Colon (tissue), 2 donors: ENCODE measurements at regions not wholly inside any gene's neighbourhood (a gene's known extent, or its start where the extent isn't known, plus 50 kb on each side); places are given as distances from the start of the nearest gene placed in this dataset.

Source experiments
- FAIRE-seq: peaks from 2 replicates; lab custom pipeline; 2012; peaks lifted over from hg19 to GRCh38; lab: Jason Lieb, UNC
- donor health status: control.
- donor health status: control.

DNA sequence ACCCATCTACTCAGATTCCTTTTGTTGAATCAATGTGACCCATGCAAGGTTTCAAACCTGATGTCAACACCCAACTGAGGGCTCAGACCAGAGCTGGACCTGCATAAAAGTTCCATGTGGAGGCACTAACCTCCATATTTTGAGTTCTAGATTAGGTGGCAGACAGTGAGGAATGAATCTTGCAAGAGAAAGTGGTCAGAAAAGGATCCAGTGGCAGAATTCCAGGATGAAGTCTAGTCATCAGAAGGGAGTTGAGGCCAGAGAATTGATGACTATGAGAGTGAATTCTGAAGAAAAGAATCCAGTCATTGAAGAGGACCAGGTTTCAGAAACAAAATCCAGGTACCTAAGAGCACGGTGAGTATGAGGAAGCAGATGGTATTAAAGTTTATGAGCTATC is 205.1 kb upstream of the RGMB start:
- FAIRE-seq = no peak

DNA sequence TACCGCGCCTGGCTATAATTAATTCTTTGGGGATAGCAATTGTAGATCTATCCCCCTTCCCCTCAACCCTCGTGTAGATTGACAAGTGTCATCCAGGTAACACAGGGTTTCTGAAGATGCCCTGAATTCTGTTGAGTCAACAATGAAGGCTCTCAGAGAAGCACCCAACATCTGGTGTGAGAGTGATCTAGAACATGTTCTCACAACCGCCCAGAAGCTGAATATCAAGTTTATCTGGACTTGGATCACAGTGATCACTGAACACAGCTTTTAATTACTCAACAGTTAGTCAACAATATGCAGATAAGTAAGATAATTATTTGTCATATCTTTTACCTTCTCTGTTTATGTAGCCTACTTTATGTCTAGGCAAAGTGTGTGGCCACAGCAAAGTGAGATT is 204.2 kb upstream of the RGMB start:
- FAIRE-seq = no peak

DNA sequence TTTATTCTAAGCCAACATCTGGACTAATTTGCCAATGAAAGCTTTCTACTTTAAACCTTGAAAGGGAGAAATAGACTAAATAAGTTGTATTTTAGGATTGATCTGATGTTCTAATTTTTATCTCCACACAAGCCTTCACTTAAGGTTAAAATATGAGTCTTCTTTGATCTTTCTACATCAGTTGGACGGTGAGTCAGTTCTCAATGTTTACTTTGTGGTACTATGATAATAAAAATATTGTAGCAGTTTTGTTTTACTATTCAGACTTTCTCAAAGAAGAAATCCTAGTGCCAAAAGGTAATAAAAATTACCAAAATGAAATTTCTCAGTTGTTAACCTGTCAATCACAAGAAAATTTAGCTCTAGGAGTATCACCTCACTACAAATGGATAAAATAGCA is 203.5 kb upstream of the RGMB start:
- no peak for FAIRE-seq

DNA sequence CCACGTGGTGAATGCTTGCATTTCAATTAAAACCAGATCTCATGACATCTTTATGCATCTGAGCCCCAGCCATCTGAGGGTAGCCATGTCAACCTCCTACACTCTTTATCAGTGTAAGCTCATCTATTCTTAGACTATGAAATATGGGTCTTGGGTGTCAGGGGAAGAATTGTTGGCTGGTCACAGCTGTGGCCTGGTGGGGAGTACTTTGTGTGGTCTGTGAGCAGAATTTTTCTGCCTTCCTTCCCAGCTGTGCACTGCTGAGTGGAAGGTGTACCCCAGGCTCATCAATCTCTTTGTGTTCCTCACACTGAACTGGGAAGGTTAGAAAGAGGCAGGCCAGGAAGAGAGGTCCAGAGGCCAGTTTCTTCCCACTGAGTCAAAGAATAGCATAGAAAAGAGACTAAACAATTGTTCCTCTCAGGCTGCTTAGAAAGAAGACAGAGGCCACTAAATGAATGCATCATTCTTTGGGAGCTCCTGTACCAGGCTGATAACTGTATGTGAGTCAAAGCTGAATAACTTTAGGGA is 202.7 kb upstream of the RGMB start:
- FAIRE-seq = no peak

DNA sequence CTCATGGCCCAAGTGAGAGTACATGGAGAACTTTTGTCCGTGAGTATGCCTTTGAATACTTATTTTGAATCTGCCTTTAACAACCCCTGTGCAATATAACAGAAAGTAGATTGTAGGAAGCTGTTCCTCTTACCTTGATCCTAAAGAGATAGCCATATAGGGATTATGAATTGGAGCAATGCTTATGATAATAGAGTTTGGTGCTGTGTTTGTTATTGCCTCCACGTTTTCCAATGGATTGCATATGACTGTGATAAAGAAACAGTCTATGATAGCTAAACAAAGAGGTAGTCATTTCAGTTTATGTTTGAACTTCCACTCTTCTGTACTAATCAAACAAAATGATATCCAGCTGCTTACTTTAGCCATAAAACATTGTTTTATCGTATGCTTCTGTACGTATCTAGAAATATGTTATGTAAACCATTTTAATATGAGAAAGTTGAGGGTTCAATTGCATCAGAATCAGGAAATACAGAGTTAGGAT is 199.6 kb upstream of the RGMB start:
- no peak for FAIRE-seq

DNA sequence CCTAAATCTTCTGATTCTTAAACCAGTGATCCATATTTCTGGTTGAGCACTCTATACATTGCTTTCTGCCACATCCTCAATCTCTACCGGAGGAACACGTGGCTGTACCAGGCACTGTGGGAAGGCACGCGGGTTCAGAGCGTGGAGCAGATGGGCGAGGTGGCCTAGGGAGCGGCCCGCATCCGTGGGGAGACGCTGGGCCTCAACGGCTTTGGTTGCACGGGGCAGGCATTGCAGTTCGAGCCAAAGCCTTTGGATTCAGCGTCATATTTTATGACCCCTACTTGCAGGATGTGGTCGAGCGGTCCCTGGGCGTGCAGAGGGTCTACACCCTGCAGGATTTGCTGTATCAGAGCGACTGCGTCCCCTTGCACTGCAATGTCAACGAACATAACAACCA is 197.2 kb upstream of the RGMB start:
- FAIRE-seq = no peak

DNA sequence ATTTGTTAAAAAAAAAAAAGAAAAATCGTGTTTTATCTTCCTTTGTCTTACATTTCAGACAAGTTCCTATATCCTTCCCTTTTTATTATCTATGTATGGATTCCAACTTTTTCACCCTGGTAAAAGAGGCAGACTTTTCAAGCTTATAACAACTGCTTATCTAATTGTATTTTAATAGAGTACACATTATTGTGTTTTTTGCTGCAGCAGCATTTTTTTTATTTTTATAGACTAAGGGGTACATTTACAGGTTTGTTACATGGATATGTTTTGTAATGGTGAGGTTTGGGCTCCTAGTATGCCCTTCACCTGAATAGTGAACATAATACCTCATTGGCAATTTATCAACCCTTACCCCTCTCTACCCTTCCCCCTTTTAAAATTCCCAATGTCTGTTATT is 195.0 kb upstream of the RGMB start:
- FAIRE-seq = no peak

DNA sequence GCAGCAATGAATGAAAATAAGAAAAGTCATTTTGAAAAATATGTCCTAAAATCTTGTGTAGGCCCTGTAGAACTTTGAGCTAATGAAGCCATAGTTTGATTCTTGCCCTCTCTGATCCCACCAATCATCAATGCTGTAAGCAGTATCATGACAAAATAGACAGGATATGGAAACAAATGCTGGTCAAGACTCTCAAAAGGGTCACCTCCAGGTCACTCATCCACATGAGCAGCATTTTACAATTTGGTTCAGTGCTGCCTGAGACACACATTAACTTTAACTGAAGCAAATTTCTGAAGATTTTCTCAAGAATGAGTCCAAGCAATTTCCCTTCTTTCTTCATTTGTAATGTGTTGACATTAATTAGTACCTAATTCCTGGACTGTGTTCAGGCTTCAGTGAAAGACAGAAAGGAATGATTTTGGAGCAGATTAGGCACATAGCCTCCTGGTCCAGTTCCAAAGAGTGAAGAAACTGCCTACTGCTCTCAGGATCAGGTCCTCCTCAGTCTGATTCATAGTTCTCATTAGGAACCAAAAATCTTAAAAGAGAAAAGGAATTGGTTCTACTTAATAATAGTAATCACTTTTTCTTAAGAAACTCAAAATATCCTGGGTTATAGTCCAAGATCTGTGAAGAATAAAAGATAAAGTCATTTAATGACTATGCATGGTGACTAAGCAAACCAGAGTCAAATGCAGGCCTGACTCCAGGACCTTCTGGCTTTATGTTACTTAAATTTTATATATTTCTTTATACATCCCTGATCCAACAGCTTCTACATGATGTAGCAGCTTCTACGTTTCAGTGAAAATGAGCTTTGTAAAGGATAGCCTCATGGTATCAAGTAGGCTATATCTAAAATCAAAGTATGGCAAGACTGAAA is 192.1 kb upstream of the RGMB start:
- no peak for FAIRE-seq

DNA sequence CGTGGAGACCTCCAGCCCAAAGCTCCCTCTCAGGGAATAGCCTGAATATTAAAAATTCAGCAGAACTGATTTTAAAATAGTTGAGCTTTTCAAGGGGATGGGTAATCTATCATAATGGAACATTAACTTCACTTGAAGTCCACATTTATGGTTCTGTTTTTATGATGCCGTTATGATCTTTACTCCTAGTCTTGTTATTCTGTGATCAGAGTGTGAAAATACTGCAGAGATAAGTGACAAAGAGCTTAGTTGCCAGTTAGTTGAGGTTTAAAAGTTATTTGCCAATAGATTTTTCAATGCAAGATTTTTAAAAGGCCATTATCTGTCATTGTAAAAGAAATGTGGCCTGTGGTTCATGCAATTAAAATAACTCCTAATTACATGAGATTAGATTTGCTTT is 189.9 kb upstream of the RGMB start:
- FAIRE-seq = no peak

DNA sequence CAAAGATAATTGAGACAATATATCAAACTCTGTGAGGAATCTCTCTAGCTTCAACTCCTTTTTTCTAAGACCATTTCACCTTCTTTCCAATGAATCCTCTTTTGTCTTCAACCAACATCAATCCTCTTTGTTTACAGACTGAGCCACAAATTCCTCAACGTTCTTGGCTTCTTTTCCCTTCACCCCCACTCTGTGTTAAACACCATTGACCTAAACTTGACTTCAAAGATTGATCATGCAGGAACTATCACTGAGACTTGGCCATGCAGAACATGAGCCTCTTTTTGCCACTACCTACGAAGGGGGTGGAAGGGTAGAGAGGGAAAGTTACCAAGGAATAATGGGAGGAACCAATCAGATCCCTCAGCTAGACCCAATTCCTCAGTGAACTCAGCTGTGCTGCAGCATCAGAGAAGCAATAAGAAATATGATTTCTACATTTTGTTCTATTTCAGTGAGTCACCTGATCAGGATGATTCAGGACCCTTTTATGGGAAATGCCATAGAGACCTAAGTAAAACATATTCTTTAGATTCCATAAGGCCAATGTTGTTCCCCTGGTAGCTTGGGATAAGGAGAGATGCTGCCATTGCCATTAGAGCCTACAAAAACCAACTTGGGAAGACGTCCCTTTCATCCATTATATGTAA is 187.7 kb upstream of the RGMB start:
- FAIRE-seq = no peak

DNA sequence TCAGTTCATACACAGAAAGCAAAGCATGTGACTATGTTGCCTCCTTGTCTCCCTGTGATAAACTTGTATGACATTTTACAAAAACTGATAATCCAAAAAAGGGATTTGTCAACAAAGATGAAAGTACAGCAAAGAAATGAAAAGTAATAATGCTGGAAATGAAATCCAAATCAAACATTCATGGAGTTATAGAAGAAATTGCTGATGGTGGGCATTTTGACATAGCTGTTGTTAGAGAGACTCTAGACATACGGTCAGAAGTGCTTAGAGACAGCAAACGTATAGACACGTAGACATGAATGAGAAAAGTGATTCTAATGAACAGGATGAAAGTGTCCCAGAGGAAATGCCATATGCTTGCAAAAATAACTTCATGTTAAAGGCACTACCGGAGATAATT is 186.9 kb upstream of the RGMB start:
- no peak for FAIRE-seq

DNA sequence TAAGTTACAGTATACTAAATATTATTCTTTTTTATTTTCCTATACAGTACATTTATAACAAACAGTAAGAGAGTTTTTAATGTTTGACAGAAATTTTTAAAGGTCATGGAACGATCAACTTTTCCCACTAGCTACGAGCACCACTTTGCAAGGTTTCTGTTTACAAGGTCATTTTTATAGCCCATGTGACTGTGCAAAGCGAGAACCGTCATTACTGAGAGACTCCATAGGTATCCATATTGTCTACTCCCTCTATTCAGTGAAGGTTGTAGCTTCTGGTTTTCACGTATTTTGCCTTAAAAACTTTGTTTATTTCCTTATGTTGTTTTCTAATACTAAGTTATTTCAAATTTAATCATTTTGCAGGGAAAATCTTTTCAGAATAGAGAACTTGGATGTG is 186.3 kb upstream of the RGMB start:
- no peak for FAIRE-seq

DNA sequence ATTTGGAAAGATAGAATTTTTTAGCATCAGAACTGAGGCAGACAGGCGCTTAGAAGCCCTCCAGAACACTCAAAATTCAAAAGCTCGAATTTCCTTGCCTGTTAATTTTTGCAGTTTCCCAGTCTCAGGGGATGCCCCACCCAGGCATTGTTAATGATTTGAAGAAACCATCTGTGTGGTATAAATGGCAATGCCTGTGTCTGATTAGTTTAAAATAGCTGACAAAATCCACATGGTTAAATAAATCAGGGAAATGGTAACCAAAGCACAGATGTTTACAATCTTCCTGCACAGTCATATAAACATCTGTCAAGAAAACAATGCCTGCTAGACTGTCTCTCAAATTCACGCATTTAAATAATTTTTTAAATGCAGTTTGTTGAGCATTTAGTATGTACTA is 185.2 kb upstream of the RGMB start:
- no peak for FAIRE-seq

DNA sequence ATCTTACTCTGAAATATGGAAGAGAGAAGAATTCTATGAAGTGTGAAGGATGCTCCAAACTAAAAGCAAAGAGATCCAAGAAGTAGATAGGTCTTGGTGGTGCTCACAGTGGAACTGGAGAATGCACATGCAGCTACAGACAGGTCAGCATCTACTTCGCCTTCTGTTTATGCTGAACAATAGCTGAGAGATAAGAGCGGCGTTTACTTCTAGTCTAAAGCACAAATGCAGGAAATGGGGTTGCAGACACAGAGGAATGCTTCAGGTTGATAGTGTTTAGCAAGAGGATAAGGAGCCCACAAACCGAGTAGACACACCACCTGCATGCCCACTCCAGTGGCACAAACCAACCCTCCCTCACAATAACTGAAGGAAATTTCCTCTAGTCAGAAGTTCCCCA is 180.0 kb upstream of the RGMB start:
- no peak for FAIRE-seq

DNA sequence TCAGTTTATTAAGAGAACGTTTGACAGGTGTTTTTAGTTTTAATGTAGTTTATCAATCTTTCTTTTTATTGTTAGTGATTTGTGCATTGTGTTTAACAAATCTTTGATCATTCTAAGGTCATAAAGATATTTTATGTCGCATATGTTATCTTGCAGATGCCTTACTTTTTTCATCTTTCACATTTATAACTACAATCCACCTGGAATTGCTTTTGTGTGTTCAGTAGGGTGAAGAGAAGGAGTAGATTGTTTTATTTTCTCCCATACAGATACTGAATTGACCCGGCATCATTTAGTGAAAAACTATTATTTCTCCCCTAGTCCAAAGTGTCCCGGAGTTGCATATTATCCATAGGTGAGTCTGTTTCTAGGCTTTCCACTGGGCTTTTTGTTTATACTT is 179.4 kb upstream of the RGMB start:
- no peak for FAIRE-seq

DNA sequence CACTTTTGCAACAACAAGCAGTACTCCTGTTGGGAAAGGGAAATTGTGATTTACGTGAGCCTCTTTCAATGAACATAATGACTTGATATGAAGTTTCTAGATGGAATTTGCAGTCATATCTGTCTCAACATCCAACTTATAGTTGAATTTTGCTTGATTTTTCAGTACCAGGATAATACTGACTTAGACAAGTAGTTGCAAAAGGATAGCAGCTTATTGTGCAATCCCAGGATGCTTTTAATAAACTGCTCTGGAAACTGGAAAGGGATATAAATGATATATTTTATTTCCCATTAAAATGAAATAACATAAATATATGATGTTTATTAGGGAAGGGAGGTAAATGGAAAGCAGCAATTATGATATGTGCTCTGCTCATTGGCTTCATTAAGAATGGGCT is 174.4 kb upstream of the RGMB start:
- FAIRE-seq = no peak

DNA sequence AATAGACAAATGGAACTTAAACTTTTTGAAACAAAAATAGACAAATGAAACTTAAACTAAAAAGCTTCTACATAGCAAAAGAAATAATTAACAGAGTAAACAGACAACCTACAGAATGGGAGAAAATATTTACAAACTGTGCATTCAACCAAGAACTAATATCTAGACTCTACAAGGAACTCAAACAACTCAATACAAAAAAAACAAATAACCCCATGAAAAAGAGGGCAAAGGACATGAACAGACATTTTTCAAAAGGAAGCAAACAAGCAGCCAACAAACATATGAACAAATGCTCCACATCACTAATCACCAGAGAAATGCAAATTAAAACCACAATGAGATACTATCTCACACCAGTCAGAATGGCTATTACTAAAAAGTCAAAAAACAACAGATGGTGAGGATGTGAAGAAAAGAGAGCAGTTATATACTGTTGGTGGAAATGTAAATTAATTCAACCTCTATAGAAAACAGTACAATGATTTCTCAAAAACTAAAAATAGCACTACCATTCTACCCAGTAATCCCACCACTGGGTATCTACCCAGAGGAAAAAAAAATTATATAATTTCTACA is 170.8 kb upstream of the RGMB start:
- no peak for FAIRE-seq

DNA sequence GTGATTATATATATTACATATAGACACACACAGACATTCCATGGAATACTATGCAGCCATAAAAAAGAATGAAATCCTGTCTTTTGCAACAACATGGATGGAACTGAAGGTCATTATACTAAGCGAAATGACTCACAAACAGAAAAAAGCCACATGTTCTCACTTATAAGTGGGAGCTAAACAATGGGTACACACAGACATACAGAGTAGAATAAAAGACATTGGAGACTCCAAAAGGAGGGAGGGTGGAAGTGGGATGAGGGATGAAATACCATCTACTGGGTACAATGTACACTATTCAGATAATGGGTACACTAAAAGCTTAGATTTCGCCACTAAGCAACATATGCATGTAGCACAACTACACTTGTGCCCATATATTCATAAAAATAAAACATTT is 170.0 kb upstream of the RGMB start:
- FAIRE-seq = no peak

DNA sequence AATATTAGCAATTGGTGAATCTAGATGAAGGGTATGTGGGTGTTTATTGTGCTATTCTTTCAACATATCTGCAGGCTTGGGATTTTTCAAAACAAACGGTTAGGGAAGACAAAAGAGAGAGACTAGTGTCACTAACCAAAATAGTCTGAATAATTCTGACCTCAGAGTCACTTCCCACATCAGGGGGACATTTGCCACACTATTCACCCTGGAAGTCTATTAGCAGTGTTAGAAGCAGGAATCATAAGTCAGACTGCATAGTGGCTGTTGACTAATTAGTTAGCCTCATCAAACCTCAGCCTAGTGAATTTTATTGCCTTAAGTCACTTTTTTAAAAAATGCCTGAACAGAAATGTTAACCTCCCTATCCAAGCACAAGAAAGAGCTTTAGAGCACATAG is 169.2 kb upstream of the RGMB start:
- no peak for FAIRE-seq

DNA sequence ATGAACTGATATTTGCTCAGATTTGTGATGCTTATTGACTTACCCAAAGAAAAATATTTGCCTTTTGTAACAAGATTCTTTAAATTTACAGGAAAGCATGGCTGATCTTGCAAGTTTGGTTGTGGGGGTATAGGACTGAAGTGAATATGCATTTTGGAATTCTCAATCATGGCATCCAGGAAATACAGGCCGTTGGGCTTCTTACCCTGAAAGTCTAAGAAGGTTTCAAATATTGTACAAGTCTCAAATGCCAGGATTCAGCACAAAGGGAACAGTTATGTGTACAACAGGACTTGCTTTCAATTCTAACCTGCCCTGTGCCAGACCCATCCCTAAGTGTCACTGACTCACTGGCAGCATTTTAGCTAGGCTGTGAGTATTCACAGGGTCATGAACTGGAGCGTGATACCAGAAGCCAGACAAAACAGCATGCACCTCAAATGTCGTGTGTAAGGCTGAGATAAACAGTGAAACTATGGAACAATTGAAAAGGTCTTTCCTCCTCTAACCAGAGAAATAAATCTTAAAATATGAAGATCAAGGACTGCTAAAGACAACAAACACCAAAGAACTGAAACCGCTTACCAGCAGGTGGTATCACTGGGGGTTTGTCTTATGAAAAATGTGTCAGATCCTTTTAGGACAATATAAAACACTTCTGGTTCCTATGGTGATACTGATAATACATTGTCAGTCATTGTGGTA is 168.6 kb upstream of the RGMB start:
- FAIRE-seq = no peak

DNA sequence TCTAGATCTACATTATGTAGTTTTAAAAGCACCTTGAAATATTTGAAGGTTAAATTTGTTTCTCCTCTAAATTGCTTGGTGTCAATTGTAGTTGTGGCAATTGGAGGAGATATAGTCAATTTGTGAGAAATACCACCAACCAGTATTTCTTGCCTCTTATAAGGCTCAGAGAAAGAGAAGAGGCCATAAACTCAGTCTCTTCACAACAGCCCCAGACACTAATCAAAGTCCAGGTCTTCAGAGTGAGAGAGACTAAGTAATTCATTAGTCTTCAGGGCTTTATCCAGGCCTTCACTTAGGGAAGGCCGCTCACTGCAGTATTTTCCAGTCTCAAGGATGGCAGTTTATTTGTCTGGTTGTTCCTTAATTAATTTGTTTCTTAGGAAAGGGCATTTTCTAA is 168.0 kb upstream of the RGMB start:
- no peak for FAIRE-seq

DNA sequence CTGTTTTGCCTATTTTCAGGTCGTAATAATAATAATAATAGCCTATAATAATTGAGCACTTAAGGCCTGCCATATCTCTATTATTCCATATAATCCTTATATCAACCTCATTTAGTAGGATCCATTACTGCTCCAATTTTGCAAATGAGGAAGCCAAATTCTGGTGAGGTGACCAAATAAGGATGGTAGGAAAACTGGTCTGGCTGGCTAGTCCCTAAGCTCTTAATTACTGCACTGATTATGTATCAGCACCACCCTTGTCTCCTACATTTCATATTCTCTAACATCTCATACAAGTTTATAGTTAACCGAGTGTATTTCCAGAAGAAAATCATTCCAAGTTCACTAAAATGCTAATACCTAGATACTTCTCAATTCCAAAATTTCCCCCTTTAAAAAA is 166.5 kb upstream of the RGMB start:
- no peak for FAIRE-seq

DNA sequence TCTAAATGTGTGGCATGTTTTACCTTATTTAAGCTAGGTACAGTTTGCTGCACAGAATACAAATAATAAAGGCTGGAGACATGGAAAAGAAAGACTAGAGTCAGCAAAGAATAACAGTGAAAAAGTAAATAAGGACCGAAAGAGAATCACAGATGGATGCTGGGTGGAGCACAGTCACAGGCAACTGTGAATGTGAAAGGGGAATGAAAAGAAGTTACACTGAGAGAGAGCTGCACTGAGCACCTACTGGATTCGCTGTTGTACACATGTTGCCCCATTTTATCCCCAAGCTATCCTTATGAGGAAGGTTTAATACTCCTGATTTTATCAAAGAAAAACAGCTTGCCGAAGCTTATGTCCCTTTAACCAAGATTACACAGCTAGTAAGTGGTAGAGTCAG is 165.4 kb upstream of the RGMB start:
- no peak for FAIRE-seq
